Body of pancreas (tissue), 4 donors: ENCODE measurements at regions not wholly inside any gene's neighbourhood (a gene's known extent, or its start where the extent isn't known, plus 50 kb on each side); places are given as distances from the start of the nearest gene placed in this dataset.

Experiments
- POLR2A ChIP-seq, 3 donors: fragments of 450-650 bp; IDR thresholded peaks; one replicate each; pipeline ENCODE4 v1.6.1; 2016; ENCODE audit warnings: antibody characterized with exemption in 3 of 3, mild to moderate bottlenecking in 2 of 3
- TF ChIP-seq, protein P1 (sequence below), 7 experiments: fragments of 450-650 bp in 4 of 7; fragments of 200-600 bp in 3 of 7; sonication (generic) in 3 of 7; IDR thresholded peaks; one replicate each; pipeline ENCODE4 v1.5.1; 2016 to 2019; ENCODE audit warnings: antibody characterized with exemption in 7 of 7

GRCh38 chr2:16368951-16369350 is 296.7 kb downstream of the CYRIA start:
- TF ChIP-seq POLR2A (IDR thresholded peaks at IDR 0.05): no peak
- TF ChIP-seq, protein P1, sequence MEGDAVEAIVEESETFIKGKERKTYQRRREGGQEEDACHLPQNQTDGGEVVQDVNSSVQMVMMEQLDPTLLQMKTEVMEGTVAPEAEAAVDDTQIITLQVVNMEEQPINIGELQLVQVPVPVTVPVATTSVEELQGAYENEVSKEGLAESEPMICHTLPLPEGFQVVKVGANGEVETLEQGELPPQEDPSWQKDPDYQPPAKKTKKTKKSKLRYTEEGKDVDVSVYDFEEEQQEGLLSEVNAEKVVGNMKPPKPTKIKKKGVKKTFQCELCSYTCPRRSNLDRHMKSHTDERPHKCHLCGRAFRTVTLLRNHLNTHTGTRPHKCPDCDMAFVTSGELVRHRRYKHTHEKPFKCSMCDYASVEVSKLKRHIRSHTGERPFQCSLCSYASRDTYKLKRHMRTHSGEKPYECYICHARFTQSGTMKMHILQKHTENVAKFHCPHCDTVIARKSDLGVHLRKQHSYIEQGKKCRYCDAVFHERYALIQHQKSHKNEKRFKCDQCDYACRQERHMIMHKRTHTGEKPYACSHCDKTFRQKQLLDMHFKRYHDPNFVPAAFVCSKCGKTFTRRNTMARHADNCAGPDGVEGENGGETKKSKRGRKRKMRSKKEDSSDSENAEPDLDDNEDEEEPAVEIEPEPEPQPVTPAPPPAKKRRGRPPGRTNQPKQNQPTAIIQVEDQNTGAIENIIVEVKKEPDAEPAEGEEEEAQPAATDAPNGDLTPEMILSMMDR (IDR thresholded peaks at IDR 0.05): no peak
